ENCODE measurements at regions not wholly inside any gene's neighbourhood (a gene's known extent, or its start where the extent isn't known, plus 50 kb on each side); places are given as distances from the start of the nearest gene placed in this dataset.
"Not testable (repeated sequence)": the region's sequence is repeated elsewhere in the genome, so short reads cannot be mapped to it uniquely, and the experiment has no call there.

DNA sequence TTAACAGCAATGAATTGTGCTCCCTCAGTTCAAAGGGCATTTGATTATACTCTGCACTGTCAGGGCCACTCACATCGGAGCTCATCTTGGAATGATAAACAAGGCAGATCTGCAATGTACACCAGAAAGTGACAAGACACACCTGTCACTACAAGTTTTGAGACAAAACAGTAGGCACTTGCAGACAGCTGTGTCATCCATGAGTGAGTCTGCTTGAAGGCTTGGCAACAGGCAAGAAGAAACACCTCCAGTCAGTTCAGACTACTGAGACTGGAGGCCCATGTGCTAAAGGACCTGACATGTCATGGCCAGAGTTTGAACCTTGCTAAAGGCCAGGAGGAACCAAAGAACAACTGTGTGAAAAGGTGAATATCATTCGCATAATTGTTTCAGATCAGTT, 354.5 kb downstream of the CEP170 start:
- not testable (repeated sequence) for DNase-seq

DNA sequence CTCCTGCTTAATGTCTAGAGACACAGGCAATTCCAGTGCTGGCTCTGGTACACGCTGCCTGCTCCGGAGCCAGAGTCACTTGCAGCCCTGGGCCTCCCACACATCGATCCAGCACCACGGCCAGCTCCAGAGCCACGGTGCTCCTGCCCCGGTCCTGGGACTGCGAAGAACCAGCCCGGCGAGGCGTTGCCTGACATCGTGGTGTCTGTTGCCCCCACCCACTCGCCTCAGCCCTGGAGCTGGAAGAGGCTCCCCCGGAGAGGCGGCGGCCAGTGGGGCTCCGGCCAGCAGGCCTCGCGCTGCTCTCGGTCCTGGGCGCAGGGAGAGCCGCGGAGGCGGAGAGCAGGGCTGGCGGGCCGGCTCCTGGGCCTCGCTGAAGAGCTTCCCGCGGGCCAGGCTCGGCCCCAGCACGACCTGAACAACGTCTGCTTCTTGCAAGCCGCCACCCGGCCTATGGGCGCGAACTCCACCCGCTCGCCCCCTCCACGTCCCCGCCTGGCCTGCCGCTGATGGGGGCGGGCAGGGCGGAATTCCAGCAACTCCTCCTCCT, 364.8 kb downstream of the CEP170 start:
- DNase-seq: no peak

DNA sequence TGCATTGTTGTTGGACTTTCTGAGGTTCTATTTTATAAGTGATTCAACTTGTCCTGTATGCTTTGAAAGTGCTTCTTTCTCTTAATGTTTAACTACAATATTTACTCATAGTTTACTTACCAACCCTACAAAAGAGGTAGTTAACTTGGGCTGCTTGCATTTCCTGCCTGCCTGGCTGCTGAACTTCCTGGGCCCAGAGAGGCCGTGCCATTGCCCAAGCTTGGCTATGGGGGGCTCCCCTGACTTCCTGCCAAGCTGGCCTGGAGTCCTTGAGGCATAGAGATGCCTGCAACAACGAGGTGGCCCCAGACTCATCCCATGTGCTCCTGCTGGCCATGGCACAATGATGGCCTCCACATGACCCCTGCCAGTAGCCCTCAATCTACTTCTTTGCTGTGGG, 361.6 kb upstream of the PLD5 start:
- no peak for DNase-seq

DNA sequence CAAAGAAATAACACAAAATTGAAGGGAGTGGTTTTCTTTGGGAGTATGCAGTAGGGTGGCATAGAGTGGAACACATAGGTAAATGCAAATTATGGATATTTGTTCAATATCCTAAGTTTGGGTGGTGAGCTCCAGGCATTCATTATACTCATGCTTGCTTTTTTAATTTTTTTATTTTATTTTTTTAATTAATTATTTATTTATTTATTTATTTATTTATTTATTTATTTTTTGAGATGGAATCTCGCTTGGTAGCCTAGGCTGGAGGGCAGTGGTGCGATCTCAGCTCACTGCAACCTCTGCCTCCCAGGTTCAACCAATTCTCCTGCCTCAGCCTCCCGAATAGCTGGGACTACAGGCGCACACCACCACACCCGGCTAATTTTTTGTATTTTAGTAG, 355.5 kb upstream of the PLD5 start:
- DNase-seq: not testable (repeated sequence)

DNA sequence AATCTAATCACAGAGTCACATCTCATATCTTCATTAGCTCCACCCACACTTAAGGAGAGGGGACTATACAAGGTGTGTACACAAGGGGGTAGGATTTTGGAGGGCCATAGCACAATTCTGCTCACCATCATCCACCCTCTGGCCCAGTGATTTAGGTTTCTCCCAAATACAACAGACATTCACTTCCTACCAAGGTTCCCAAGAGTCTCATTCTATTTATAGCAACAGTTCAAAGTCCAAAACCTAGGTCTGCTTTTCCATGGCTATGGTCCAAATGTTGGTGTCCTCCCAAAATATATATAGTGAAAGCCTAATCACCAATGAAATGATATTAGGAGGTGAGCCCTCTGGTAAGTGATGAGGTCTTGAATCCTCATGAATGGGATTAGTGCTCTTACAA, 353.2 kb upstream of the PLD5 start:
- DNase-seq: no peak

DNA sequence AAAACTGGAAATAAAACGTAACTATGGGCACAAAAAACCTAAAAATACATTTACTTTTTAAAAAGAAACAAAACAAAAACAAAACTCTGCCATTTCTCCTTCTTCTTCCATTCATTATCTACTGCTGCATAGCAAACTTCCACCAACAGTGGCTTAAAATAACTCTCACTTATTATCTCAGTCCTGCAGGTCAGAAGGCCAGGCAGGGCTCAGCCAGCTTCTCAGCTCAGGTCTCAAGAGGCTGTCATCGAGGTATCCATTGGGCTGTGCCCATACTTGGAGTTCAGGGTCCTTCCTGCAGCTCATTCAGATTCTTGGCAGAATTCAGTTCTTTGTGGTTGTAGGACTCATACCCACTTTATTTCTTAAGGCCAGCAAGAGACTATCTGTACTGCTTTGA, 352.7 kb upstream of the PLD5 start:
- DNase-seq: no peak

DNA sequence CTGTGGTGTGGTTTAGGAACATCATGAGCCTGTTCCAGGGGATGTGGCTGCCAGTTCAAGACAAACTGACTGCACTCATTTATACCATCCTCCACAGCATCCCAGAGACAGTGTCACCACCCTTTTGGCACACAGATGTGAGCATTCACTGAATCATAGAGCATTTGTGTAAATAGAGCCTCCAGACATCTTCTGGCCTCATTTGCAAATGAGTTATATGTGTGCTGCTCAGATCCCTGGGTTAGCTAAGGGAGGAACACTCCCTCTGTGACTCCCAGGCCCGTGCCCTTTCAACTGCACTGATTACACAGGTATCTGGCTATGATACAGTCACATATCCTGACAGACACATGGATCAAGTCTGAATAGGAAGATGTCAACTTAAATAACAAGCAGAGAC, 351.5 kb upstream of the PLD5 start:
- no peak for DNase-seq

DNA sequence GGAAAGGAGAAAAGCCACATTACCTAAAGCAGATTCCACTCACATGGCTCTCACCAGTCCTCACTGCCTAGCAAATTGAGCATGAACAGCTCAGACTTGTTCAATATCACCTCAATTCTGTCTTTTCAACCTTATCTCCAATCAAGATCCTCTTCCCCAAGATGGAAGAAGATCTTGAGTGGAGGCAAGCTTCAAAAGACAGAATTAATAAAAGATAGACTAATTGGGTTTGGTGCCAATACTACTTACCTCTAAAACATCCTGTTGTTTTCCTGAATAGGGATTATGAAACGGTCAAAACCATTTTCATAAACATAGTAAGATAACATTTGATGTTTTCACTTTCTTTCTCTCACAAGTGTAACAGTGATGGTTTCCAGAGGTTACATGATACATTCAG, 349.2 kb upstream of the PLD5 start:
- DNase-seq: no peak

DNA sequence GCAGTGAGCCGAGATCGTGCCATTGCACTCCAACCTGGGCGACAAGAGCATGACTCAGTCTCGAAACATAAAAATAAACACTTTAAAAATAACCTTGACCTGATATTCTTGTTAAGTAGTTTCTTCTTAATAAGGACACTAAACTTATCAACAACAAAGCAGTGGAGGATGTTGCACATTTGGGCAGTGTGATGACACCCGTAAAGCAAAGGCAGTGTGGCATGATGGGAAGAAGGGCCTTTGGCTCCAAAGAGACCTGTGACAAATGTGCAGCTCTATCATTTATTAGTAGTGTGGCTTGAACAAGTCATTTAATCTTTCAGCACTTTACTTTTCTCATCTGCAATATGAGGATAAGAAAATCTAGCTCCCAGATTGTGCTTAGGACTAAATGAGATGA, 348.0 kb upstream of the PLD5 start:
- no peak for DNase-seq

DNA sequence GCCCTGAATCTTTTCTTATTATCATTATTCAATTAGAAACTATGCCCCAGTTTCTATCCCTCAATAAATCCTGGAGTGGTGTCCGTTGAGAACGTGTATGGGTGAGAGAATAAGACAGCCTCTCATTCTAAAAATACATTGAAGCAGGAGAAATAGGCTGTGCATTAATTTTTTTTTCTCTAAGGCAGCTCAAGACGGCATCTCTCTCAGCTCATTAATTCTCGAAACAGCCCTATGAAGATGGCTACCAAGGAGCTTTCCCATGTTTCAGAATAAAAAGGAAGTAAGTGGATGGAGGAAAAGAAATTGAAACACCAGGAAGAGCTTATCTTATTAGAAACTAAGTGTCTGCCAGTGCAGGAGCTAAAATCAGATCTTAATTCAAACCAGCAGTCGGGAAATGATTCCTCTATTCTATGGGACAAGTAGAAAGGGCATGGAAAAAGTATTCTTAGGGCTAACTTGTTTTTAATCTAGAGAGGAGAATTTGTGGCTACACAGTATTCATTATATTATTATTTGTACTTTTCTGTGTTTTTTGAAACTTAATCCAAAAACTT, 347.1 kb upstream of the PLD5 start:
- DNase-seq: no peak

DNA sequence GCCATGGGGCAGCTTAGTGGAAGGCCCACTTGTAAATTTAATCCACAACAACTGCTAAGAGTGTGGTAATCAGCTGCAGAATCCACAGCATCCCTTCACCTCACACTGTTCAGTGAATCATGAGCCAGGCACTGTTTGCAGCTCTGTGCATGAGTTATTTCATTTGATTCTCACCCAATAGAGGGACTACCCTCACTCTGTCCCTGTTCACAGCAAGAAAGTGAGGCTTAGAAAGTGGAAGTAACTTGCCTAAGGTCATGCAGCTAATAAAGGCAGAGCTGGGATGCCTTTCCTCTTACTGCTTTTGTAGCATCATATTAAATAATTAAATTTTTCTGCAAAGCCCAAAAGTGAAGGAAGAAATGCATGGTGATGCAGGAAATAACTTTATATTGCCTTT, 346.5 kb upstream of the PLD5 start:
- DNase-seq: no peak

DNA sequence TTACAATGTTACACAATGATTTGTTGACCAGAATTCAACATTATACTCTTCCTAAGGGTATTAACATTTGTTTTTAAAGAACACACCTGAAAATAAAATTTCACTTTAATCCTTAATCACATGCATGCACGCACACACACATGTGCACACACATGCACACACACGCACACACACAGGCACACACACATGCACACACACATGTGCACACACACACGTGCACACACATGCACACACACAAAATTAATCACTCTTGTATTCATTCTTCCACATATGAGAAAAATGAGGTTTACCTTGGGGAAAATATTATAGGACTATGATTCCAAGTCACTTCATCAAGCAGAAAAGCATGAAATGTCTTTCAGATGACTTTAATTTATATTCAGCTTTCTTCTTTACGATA, 331.8 kb upstream of the PLD5 start:
- DNase-seq: no peak

DNA sequence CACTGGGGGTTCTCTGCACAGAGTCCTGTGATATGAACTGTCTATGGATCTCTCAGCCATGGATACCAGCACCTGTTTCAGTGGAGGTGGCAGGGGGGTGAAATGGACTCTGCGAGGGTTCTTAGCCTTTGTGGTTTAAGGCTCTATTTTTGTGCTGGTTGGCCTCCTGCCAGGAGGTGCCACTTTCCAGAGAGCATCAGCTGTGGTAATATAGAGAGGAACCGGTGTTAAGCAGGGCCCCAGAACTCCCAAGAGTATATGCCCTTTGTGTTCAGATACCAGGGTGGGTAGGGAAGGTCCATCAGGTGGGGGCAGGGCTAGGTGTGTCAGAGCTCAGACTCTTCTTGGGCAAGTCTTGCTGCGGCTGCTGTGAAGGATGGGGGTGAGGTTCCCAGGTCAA, 330.0 kb upstream of the PLD5 start:
- no peak for DNase-seq

DNA sequence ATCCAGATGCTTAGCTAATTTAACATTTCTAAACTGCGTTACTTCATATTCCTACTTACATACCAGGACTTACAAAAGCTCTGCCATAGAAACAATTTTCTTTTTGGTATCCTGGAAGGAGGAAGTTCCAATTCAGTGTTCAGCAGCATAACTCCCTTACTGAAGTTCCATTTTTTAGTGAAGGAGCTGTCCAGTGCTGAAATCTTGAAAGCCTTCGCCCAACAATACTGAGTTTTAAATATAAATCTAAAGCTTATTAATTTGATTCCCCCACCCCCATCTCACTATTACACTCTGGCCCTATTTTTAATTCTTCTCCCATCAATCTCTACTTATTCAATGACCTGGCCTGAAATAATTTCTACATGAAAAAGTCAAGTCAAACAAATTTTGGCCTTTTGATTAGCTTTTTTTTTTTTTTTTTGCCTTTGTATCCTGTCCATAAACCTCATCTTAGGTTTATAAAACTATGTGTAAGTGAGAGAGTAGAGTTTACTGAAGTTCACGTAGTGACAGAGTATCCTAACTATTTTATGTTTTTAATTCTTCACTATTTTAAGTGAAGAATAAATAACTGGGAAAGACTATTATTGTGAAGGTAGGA, 323.0 kb upstream of the PLD5 start:
- no peak for DNase-seq

DNA sequence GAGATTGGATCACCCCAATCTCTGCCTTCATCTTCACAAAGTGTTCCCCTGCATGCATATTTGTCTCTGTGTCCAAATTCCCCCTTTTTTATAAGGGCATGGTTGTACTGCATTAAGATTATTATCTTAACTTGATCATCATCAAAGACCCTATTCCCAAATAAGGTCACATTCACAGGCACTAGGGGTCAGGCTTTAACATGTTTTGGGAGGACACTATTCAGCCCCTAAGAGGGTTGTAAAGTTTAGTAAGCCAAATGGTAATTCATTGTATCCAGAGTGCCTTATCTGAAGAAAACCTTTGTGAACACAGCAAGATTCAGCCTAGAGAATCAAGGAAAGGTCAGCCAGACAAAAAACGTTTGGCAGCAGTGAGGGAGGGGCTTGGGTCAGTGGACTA, 317.6 kb upstream of the PLD5 start:
- peak; percentile 9 for DNase-seq

DNA sequence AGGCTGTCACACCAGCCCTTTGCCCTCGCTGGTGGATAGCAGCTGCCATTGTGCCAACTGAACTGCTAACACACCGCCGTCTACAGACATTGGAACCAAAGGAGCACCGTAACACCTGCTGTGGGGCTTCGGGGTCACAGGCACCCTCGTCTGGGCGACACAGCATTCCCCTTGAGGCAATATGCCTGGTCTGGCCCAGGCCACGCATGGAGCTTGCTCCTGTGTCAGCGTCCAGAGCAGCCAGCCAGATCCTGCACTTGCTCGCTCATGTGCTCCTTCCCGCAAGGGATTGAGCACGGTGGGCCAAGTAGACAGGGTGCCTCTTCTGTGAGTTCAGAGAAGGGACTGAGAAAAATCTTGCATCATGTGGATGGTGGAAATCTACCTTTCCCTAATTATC, 314.6 kb upstream of the PLD5 start:
- no peak for DNase-seq

DNA sequence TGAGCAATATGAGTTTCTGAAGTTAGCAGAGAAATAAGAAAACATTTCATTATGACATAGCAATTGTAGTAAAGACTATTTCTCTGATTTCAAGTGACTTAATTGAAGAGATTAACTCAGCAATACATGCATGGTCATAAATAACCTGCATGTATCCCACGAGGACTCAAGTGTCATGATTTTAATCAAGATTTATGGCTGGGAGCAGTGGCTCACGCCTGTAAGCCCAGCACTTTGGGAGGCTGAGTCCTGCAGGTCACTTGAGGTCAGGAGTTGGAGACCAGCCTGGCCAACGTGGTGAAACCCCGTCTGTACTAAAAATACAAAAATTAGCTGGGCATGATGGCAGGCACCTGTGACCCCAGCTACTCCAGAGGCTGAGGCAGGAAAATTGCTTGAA, 311.9 kb upstream of the PLD5 start:
- DNase-seq: peak; percentile 41

DNA sequence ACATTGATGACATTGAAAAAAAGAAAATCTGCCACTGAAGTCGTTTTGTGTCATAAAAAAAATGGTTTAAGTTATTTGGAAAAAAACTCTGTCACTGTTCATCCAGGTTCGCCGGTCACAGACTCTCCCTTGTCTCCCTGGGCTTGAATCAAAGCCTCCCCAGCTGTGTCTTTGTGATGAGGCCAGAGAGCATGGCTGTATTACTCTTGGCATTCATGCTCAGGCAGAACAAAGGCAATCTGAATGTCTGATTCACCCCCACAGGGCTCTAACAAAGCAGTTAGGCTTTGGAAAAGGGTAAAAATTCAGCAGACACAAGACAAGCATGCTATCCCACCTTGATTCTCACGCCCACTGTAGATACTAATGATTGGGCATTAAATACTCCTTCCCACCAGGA, 304.3 kb upstream of the PLD5 start:
- no peak for DNase-seq

DNA sequence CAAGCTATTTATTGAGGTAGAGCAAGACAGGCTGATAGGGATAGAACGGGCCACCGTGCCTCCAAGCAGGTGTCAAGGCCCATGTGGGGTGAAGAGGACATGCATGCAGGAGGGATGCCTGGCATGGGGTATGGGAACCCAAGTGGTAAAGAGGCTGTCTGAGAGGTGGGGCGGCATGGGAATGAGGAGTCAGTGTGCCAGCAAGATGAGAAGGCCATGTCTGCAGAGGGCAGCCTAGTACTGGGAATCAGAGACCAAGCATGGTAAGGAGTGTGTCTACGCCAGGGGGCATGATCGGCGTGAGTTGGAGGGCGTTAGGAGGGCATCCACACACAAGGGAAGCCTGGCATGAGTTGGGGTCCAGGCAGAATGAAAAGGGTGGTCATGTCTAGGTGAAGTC, 303.7 kb upstream of the PLD5 start:
- peak; percentile 31 for DNase-seq

DNA sequence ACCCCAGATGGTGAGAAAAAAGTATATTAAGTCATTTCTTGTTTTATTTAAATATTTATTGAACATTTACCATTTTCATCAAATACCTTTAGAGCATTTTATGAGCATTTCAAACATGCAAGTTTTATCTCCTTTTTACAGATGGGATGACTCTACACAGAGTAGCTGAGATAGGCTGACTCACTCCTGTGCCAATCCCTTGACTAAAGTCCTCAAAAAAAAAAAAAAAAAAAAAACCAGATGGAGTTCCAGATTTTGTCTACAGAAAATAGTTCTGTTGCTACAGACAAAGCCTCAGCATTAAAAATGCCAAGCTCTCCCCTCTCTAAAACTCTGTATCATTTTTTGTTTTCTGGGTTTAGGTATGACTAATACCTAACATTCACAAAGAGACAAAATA, 303.0 kb upstream of the PLD5 start:
- DNase-seq: no peak

DNA sequence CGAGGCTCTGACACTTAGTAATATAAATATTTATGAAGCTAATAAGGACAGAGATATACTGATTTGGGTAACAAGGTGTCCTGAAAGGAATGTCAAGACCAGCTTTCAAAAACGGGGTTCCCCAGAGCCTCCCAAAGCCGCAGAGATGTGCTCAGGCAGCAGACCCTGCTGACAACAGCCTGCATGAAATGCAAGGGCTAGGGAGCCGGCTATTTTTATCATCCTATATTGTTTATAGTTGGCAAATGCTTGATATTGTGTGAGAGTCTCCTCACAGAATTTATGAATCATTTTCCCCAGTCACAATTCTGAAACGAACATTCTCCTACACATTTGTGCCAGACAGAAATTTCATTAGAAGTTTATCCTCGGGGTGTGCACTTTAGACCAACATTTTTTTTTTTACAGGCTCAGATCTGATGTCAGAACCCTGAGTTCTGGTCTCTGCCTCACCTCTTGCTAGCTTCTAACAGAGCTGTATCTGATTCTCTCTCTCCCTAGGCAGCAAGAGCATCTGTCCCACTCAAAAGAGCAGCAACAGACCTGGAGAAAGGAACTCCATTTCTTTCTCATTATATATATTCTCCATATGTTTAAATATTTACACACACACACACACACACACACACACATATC, 302.3 kb upstream of the PLD5 start:
- no peak for DNase-seq

DNA sequence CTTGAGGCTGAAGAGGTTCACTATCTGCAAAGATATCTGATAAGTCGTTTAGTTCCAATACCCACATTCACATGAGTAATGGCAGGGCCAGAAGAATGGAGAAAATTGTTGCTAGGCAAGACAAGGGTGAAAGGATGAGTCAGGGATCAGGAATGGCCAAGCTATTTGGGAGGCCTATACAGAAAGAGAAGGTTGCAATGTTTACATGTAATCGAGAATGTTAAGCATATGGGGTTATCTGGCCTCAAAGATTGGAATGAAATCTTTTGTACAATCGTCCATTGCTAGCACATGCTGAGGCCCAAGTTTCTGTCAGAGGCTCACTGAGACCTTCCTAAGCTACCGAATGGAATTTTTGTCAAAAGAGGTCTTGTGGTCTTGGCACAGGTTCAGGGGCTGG, 299.9 kb upstream of the PLD5 start:
- no peak for DNase-seq

DNA sequence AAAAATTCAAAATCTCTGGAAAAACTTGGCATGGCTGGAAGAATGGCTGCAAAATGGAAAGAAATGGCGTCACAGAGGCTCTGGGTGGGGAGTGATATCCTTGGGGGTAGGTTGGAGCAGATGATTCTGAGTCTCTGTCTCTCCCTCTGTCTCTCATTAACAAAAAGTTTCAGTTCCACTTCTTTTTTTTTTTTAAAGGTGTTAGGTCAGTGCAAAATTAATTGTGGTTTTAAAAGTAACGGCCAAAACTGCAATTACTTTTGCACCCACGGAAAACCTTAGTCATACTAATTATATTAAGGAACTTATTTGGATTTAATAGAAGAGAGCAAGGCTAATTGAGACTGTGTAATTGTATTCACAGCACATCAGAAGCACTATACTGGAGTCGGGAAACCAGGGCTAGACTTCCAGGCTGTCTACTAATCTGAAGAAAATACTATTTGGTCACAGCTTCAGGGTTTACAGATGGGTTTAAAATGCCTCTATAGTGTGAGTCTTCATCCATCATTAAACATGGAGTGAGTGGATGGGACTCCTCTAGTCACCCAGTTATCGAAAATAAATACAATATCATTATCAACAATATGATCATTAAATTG, 289.1 kb upstream of the PLD5 start:
- DNase-seq: no peak

DNA sequence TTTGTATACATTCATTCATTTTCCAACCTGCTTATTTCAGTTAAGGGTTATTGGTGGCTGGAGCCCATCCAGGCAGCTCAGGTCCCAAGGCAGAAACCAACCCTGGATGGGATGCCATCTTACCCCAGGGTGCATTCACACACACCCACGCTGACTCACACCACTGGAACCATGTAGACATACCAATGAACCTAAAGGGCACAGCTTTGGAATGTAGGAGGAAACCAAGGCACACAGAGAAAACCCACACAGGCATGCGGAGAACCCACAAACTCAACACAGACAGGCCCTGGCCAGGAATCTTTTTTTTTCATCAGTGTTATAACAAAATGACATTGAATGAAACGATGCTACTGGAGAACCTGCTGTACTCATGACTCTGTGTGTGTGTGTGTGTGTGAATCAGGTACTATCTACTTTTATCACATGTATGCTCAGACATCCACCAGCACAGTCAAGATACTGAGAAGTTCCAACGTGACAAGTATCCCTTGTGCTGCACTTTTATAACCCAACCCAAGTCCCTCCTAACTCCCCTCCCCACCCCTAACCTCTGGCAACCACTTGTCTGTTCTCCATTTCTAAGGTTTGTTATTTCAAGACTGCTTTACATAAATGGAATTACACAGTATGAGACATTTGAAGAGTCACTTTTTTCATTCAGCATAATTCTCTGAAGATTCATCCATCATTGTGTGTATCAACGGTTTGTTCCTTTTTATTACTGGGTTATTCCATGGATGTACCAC, 286.8 kb upstream of the PLD5 start:
- DNase-seq: no peak

Measured in NCI-H82 (cell line).